H1 (cell line): ENCODE measurements at regions not wholly inside any gene's neighbourhood (a gene's known extent, or its start where the extent isn't known, plus 50 kb on each side); places are given as distances from the start of the nearest gene placed in this dataset.

Experiments
- CTCF ChIA-PET: fragments of 300-600 bp; sonication (Branson Sonifier 250); formaldehyde crosslinking; loops from one replicate; lab custom pipeline; 2021; ENCODE audit not compliant: partially characterized antibody; lab: Charles Lee
- POLR2A ChIA-PET: fragments of 300-600 bp; sonication (Branson Sonifier 250); formaldehyde crosslinking; loops from one replicate; lab custom pipeline; 2021; ENCODE audit warnings: inconsistent platforms; ENCODE audit not compliant: partially characterized antibody; lab: Charles Lee
- DNase-seq, 2 experiments: peaks; one replicate each; pipeline versions ENCODE4 v3.0.0 to v3.0.0-alpha.2; 2010 to 2022; ENCODE audit warnings: low spot score in 2 of 2, low read depth in 1 of 2, mixed read lengths in 1 of 2
- FAIRE-seq: peaks from 2 replicates; lab custom pipeline; 2011; peaks lifted over from hg19 to GRCh38; lab: Jason Lieb, UNC
- H2AFZ ChIP-seq: 2 replicates; pipeline ENCODE4 v1.8.1; 2012; ENCODE audit warnings: low read length, inconsistent platforms
- H2AK5ac ChIP-seq: 2 replicates; pipeline ENCODE4 v1.6.1; 2013; ENCODE audit warnings: low read depth, low read length
- H2BK120ac ChIP-seq: replicated peaks from 2 replicates; pipeline ENCODE3; 2013; ENCODE audit warnings: low read depth, low read length, inconsistent platforms
- H2BK12ac ChIP-seq: 2 replicates; pipeline ENCODE4 v1.6.1; 2013; ENCODE audit warnings: low read depth, low read length
- H2BK15ac ChIP-seq: 2 replicates; pipeline ENCODE4 v1.6.1; 2013; ENCODE audit warnings: low read length
- H2BK20ac ChIP-seq: 2 replicates; pipeline ENCODE4 v1.6.1; 2013; ENCODE audit warnings: low read length
- H2BK5ac ChIP-seq: 2 replicates; pipeline ENCODE4 v1.6.1; 2013; ENCODE audit warnings: low read depth, low read length
- H3K14ac ChIP-seq: 2 replicates; pipeline ENCODE4 v1.6.1; 2013; ENCODE audit warnings: inconsistent platforms; ENCODE audit not compliant: insufficient read length
- H3K18ac ChIP-seq: 2 replicates; pipeline ENCODE4 v1.6.1; 2013; ENCODE audit warnings: low read length; ENCODE audit errors: extremely low read depth
- H3K23ac ChIP-seq: 2 replicates; pipeline ENCODE4 v1.6.1; 2013; ENCODE audit warnings: inconsistent platforms; ENCODE audit not compliant: insufficient read length
- H3K23me2 ChIP-seq: 2 replicates; pipeline ENCODE4 v1.6.1; 2013; ENCODE audit warnings: low read depth, low read length
- H3K27ac ChIP-seq: 2 replicates; pipeline ENCODE4 v1.6.1; 2011; ENCODE audit warnings: low read depth, low read length, inconsistent platforms
- H3K27me3 ChIP-seq, 4 experiments: replicated peaks in 1 of 4; 1 replicate in 1 of 4; 2 replicates in 3 of 4; pipeline versions ENCODE4 v1.6.1 to v1.8.1; 2011 to 2013; ENCODE audit warnings: low read length in 3 of 4, mild to moderate bottlenecking in 3 of 4, inconsistent platforms in 2 of 4, mixed read lengths in 2 of 4, moderate library complexity in 1 of 4; ENCODE audit not compliant: control insufficient read depth in 3 of 4, insufficient read depth in 3 of 4; ENCODE audit errors: extremely low read depth in 1 of 4
- H3K36me3 ChIP-seq, 4 experiments: 2 replicates each; pipeline versions ENCODE4 v1.6.1 to v1.8.1; 2011 to 2013; ENCODE audit warnings: mild to moderate bottlenecking in 4 of 4, low read length in 3 of 4, moderate library complexity in 2 of 4, control low read depth in 1 of 4, inconsistent platforms in 1 of 4; ENCODE audit not compliant: insufficient read depth in 4 of 4, control insufficient read depth in 2 of 4
- H3K4ac ChIP-seq: replicated peaks from 2 replicates; pipeline ENCODE3; 2013; ENCODE audit warnings: low read length, low read depth, mixed read lengths, inconsistent platforms; ENCODE audit not compliant: insufficient read length
- H3K4me1 ChIP-seq, 4 experiments: replicated peaks in 1 of 4; 1 replicate in 1 of 4; 2 replicates in 3 of 4; pipeline versions ENCODE4 v1.6.1 to v1.8.1; 2011 to 2013; ENCODE audit warnings: low read length in 3 of 4, inconsistent platforms in 2 of 4, mixed read lengths in 1 of 4; ENCODE audit not compliant: insufficient read depth in 4 of 4, control insufficient read depth in 3 of 4
- H3K4me2 ChIP-seq, 2 experiments: 2 replicates each; pipeline versions ENCODE4 v1.6.1 to v1.8.1; 2011 to 2013; ENCODE audit warnings: low read depth in 2 of 2, low read length in 2 of 2, control low read depth in 1 of 2, inconsistent platforms in 1 of 2, mild to moderate bottlenecking in 1 of 2; ENCODE audit not compliant: insufficient read depth in 1 of 2
- H3K4me3 ChIP-seq, 4 experiments: fragments of 200-600, 300-600 bp in 1 of 4; sonication (generic), shearing (Covaris generic), sonication (Bioruptor Twin) in 1 of 4; 2 replicates each; pipeline versions ENCODE4 v1.5.1 to v1.8.1; 2011 to 2016; ENCODE audit warnings: low read length in 4 of 4, low read depth in 3 of 4, control low read depth in 2 of 4, inconsistent platforms in 2 of 4, mild to moderate bottlenecking in 2 of 4, mixed read lengths in 1 of 4, moderate library complexity in 1 of 4; ENCODE audit not compliant: insufficient read depth in 2 of 4; ENCODE audit errors: extremely low read depth in 1 of 4
- H3K56ac ChIP-seq: replicated peaks from 2 replicates; pipeline ENCODE3; 2013; ENCODE audit warnings: low read depth, mild to moderate bottlenecking, mixed read lengths, low read length, inconsistent platforms; ENCODE audit not compliant: insufficient read length
- H3K79me1 ChIP-seq: 2 replicates; pipeline ENCODE4 v1.6.1; 2013; ENCODE audit warnings: low read depth, low read length, control low read depth
- H3K79me2 ChIP-seq, 2 experiments: 2 replicates each; pipeline versions ENCODE4 v1.6.1 to v1.8.1; 2012 to 2013; ENCODE audit warnings: low read length in 2 of 2, mild to moderate bottlenecking in 2 of 2, inconsistent platforms in 1 of 2; ENCODE audit not compliant: insufficient read depth in 2 of 2, control insufficient read depth in 1 of 2
- H3K9ac ChIP-seq, 4 experiments: replicated peaks in 1 of 4; 1 replicate in 1 of 4; 2 replicates in 3 of 4; pipeline versions ENCODE4 v1.6.1 to v1.8.1; 2011 to 2013; ENCODE audit warnings: low read depth in 3 of 4, low read length in 3 of 4, control low read depth in 2 of 4, mild to moderate bottlenecking in 2 of 4, moderate library complexity in 2 of 4, inconsistent platforms in 1 of 4; ENCODE audit errors: extremely low read depth in 1 of 4
- H3K9me3 ChIP-seq, 2 experiments: 2 replicates each; pipeline versions ENCODE4 v1.6.1 to v1.8.1; 2012 to 2013; ENCODE audit warnings: mild to moderate bottlenecking in 2 of 2, moderate library complexity in 2 of 2, control low read depth in 1 of 2, inconsistent platforms in 1 of 2, low read depth in 1 of 2, low read length in 1 of 2, mixed read lengths in 1 of 2; ENCODE audit not compliant: insufficient read depth in 2 of 2
- H4K20me1 ChIP-seq, 2 experiments: replicated peaks in 1 of 2; 2 replicates each; pipeline versions ENCODE3 to v1.8.1; 2011 to 2013; ENCODE audit warnings: inconsistent platforms in 2 of 2, low read length in 2 of 2, mild to moderate bottlenecking in 1 of 2; ENCODE audit not compliant: insufficient read depth in 2 of 2, control insufficient read depth in 1 of 2
- H4K5ac ChIP-seq: 2 replicates; pipeline ENCODE4 v1.6.1; 2013; ENCODE audit warnings: low read length, low read depth, mixed read lengths, inconsistent platforms; ENCODE audit not compliant: insufficient read length
- H4K8ac ChIP-seq: 2 replicates; pipeline ENCODE4 v1.8.0; 2013; ENCODE audit warnings: mild to moderate bottlenecking, moderate library complexity, low read length, inconsistent platforms; ENCODE audit not compliant: insufficient read depth; ENCODE audit errors: extremely low read depth
- H4K91ac ChIP-seq: replicated peaks from 2 replicates; pipeline ENCODE3; 2013; ENCODE audit warnings: low read length, mixed read lengths, inconsistent platforms; ENCODE audit not compliant: insufficient read length
- BRCA1 ChIP-seq: IDR thresholded peaks from 2 replicates; pipeline ENCODE4 v1.6.1; 2012; ENCODE audit warnings: low read depth, low read length, improper control_type of control experiment
- KDM5A ChIP-seq: fragments of 200-600 bp; IDR thresholded peaks from 2 replicates; pipeline ENCODE4 v1.7.1; 2012; ENCODE audit warnings: mild to moderate bottlenecking, low read length, inconsistent platforms, mixed read lengths
- NANOG ChIP-seq: IDR thresholded peaks from 2 replicates; pipeline ENCODE4 v1.6.1; 2011; ENCODE audit warnings: low read length, low read depth, mild to moderate bottlenecking, inconsistent platforms; ENCODE audit not compliant: insufficient read depth, poor library complexity, severe bottlenecking
- RXRA ChIP-seq: IDR thresholded peaks from 2 replicates; pipeline ENCODE4 v1.6.1; 2011; ENCODE audit warnings: low read depth, mild to moderate bottlenecking, low read length, moderate library complexity; ENCODE audit not compliant: insufficient read depth
- SAP30 ChIP-seq: fragments of 300-600 bp; sonication (generic); IDR thresholded peaks from 2 replicates; pipeline ENCODE4 v1.7.1; 2012; ENCODE audit warnings: low read length, moderate library complexity, mild to moderate bottlenecking, inconsistent platforms; ENCODE audit not compliant: insufficient read depth, insufficient replicate concordance
- SP1 ChIP-seq: IDR thresholded peaks from 2 replicates; pipeline ENCODE4 v1.6.1; 2011; ENCODE audit warnings: low read depth, low read length
- SP2 ChIP-seq: IDR thresholded peaks from 2 replicates; pipeline ENCODE4 v1.6.1; 2012; ENCODE audit warnings: mild to moderate bottlenecking, low read length, inconsistent platforms
- SP4 ChIP-seq: IDR thresholded peaks from 2 replicates; pipeline ENCODE4 v1.6.1; 2012; ENCODE audit warnings: low read length, inconsistent platforms
- TAF1 ChIP-seq: IDR thresholded peaks from 2 replicates; pipeline ENCODE4 v1.6.1; 2011; ENCODE audit warnings: mild to moderate bottlenecking, low read depth, low read length
- TBP ChIP-seq: IDR thresholded peaks from 2 replicates; pipeline ENCODE4 v1.6.1; 2011; ENCODE audit warnings: low read depth, low read length, improper control_type of control experiment
- WGBS, 2 experiments: shearing (Covaris generic) in 1 of 2; methylation state at CpG; one replicate each; pipeline versions ENCODE4 v1.1.6 to v1.1.7; 2013 to 2015; ENCODE audit warnings: low lambda C conversion rate in 2 of 2, mixed read lengths in 2 of 2, inconsistent platforms in 1 of 2, low coverage in 1 of 2, missing lambda C conversion rate in 1 of 2; ENCODE audit not compliant: insufficient replicate concordance in 2 of 2, insufficient coverage in 1 of 2, insufficient read length in 1 of 2; ENCODE audit errors: extremely low coverage in 1 of 2, missing lambda C conversion rate in 1 of 2; 5-methylcytosine and 5-hydroxymethylcytosine counted together
- TF ChIP-seq, protein P1 (sequence below): IDR thresholded peaks from 2 replicates; pipeline ENCODE4 v1.6.1; 2011; ENCODE audit warnings: low read depth, mild to moderate bottlenecking, low read length; ENCODE audit not compliant: insufficient read depth

GRCh38 chr6:16028966-16029365 is 99.9 kb upstream of the MYLIP start:
- DNase-seq, result no peak
- Histone ChIP-seq H3K9me3 (peaks cover 2% of the 10 kb centered on the region in 2 experiments; a peak in 2 of 4 replicates), H2AK5ac (no peak overlapping the region), H3K56ac (no peak overlapping the region), H3K27ac (no peak overlapping the region), H3K79me1 (no peaks in the 10 kb centered on the region), H2BK120ac (no peak overlapping the region), H3K79me2 (no peaks in the 10 kb centered on the region), H3K14ac (no peak overlapping the region), H3K4me1 (peaks cover 0 to 3% (median 0%) of the 10 kb centered on the region in 4 experiments; a peak in 1 of 7 replicates), H4K8ac (no peak overlapping the region)
- CTCF ChIA-PET, result no interaction called here
- no peak for FAIRE-seq
- TF ChIP-seq SAP30 (no peak), SP4 (no peak), BRCA1 (no peak), TAF1 (no peak), SP1 (no peak), NANOG (no peak), KDM5A (no peak), TBP (no peak), SP2 (no peak), RXRA (no peak)
- TF ChIP-seq, protein P1, sequence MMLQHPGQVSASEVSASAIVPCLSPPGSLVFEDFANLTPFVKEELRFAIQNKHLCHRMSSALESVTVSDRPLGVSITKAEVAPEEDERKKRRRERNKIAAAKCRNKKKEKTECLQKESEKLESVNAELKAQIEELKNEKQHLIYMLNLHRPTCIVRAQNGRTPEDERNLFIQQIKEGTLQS, result no peak
- TF ChIP-seq, all 59 proteins: peak for 0
- H4K91ac ChIP-seq, result no peak overlapping the region
- H2BK5ac ChIP-seq, result no peak overlapping the region
- no peaks in the 10 kb centered on the region for H4K20me1 ChIP-seq
- H2AFZ ChIP-seq, result no peak overlapping the region
- POLR2A ChIA-PET, result no interaction called here
- H3K9ac ChIP-seq, result no peak overlapping the region
- no peak overlapping the region for H2BK12ac ChIP-seq
- no peak overlapping the region for H3K4me2 ChIP-seq
- H3K36me3 ChIP-seq, result no peaks in the 10 kb centered on the region
- H3K27me3 ChIP-seq, result no peaks in the 10 kb centered on the region
- 90% methylated on average over 3 of the region's 3 CpGs; no CpG with 5 or more reads in 1 of the 2 experiments for WGBS, 2 experiments
- no peak overlapping the region for H3K23ac ChIP-seq
- no peak overlapping the region for H4K5ac ChIP-seq
- no peak overlapping the region for H3K18ac ChIP-seq
- H2BK20ac ChIP-seq, result no peak overlapping the region
- H3K4me3 ChIP-seq, result no peak overlapping the region
- H3K23me2 ChIP-seq, result no peaks in the 10 kb centered on the region
- no peak overlapping the region for H2BK15ac ChIP-seq
- H3K4ac ChIP-seq, result no peak overlapping the region
